Islet precursor cell (in vitro differentiated cells): ENCODE measurements at regions not wholly inside any gene's neighbourhood (a gene's known extent, or its start where the extent isn't known, plus 50 kb on each side); places are given as distances from the start of the nearest gene placed in this dataset.

ENCODE experiments used
- DNase-seq: peaks from one replicate; pipeline ENCODE4 v3.0.0-alpha.2; 2018

DNA sequence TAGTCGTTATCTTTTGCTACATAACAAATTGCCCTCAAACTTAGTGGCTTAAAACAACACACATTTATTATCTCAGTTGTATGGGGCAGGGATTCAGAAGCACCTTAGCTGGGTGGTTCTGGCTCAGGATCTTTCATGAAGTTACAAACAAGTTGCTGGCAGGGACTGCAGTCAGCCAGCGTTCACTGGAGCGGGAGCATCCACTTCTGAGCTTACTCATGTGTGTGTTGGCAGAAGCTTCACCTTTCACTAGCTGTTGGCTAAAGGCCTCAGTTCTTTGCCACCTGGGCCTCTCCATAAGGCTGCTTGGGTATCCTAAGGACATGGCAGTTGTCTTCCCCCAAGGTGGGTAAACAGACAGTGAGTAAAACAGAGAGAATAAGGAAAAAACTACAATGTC, 365.7 kb downstream of the RPS29 start:
- DNase-seq: no peak

DNA sequence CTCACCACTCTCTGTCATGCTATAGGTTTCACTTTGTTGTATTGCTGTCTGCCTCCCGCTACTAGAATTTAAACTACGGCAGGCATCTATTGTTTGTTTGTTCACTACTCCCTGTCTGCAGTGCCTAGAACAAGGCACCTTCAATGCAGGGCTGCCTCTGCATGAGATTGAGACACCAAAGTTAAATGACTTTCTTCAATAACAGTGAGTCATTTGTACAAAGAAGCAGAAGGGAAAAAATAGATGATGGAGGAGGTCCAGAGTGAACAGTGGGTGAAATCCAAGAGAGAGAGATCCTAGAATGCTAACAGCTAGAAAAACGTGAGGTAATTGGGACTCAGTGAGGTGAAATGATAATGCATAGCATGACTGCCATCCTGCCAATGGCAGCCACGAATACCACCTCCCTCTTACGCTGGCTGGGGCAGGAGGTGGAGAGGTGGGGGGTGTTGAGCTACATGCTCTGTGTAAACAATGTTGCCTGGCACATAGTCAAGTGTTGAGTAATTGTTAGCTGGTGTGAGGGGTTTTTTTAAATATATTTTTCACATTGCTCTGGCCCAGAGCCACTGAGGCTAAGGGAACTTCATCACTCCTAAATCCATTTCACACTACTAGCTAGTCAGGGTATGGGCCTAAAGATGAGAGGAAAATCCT, 367.6 kb downstream of the RPS29 start:
- no peak for DNase-seq

DNA sequence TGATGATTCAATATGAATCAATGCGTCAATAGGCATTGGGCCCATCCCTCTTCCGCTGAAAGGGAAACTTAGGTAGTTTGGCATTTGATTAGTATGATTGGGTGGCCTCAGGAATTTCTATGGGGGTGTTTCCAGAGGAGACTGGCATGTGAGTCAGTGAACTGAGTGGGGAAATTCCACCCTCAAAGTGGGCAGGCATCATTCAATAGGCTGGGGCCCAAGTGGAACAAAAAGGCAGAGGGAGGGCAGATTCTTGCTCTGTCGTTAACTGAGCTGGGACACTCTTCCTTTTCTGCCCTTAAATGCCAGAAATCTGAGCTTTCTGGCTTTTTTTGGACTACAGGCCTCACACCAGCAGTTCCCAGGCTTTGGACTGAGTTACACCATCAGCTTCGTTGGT, 373.5 kb downstream of the RPS29 start:
- no peak for DNase-seq

DNA sequence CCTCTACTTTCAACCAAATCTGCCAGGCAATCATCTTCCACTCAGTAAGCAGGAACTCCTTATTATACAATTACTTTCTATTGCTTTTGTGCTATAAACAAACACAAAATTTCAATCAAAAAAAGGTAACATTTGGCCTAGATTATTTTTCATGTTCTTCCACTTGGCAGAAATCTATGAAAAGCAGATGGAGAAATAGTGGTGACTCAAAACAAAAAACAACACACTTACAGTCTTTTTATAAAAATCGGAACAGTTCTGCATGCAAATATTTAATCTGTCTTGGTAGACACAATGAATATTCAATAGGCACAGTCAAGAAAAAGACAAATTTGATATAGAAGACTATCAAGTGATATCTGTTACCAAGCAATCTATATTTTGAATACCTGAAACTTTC, 376.8 kb downstream of the RPS29 start:
- no peak for DNase-seq

DNA sequence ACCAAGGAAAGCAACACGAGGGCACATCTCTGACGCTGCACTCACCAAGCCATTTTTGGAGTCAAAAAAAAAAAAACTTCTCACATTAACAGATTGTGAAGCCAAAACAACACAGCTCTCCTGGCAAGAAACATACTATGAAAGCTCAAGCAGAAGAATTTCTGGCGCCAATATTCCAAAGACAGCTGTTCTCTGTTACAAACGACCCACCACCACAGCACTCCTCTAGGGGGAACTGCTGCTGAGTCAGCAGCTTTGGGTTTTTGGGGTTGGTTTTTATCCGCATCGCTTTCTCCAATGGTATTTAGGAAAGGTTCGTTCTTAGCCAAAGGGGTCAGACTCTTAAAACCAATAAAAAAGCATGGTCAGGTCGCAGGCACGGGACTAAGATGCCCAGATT, 379.4 kb downstream of the RPS29 start:
- no peak for DNase-seq

DNA sequence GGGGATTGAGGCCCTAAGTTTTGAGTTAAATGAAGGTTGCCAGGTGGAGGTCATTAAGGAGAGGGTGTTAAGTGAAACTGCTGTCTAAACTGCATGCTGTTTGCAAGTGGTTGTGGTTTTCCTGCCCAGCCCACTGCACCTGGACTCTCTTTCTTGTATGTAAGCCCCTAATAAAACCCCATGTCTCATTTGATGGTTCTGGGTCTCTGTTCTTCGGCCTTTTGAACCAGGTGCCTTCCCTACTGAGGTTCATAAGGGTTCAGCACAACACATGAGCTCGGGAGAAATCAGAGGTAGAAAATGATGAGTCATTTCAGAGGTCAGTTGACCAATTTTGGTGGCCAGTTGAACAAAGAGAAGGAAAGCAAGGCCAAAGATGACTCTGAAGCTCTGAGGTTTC, 382.5 kb downstream of the RPS29 start:
- no peak for DNase-seq

DNA sequence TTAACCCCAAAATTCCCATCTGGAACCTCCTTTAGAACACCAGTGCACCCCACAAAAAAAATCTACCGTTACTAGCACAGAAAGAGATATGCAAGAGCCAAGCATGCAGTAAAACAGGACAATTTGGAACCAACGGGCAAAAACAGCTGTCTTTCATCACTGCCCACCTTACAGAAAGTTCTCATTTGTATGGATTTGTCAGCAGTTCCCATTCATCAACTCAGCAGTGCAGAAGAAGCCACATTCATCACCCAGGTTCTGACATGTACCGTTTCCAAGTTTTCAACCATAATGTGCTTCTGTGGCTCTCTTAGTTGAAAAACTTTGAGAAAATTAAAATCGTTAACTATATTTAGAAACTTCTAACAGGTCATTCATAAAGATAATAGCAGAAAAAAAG, 387.0 kb downstream of the RPS29 start:
- DNase-seq: no peak

DNA sequence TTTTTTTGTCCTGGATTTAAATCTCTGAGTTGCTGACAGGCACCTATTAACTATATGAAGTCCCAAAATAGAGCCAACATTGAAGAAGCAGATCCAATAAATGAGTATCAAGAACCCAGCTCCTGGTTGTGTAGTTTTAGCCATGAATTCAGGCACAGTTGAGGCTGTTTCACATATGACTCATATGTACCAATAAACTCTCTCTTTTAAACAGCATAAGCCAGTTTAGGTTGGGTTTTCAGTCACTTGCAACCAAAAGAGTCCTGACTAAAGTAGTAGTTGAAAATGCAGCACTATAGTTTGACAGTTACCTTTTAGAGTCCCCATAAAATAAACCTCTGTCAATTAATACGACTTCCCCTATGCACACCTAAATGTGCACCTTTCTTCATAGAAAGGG, 389.9 kb downstream of the RPS29 start:
- DNase-seq: no peak

DNA sequence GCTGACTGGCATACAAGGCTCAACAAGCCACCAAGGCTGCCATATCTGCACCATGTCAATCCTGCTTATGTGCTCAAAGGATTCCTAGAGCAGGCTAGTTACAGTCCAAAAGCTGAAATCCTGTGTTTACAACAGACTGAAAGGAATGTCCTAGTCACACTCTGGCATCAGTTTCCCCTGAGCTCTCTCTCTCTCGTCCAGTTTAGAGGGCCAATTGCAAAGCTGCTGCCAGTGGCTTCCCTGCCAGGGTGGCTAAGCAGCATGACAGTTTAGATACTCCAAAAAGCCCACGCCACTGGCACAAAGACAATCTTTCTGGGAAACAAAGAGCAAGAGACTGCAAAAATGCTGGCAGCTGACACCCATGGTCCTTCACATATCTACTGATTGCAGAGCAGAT, 392.1 kb downstream of the RPS29 start:
- no peak for DNase-seq

DNA sequence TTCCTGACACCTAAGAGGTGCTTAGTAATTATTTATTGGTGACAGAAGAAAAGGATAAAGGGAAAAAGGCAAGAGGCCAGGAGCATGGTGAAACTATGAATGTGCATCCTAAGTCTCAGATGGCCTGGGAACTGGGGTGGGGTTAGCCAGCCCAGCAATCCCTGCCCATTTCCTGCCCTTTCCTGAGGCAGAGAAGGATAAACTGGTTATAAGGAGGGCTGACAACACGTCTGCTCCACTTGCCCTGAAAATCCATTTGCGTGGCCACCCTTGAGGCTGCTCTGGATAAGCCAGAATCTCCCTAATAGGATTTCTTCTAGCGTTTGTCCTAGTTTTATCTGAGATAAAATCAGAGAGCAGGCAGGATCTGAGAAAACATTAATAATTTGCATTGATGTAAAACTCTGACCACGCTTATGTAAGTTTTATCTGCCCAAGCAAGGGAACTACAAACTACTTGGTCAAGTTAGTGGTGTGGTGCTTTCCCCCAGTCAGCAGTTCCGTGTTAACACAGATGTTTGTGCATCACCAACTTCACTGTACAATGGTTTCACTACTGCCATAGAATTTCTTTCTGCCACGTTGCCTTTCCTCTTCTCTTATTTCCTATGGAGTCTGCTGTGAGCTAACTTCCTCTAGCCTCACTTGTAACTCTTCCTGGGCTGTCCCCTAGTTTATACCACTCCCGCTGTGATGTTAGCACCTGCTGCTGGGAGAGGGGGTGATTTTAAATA, 392.7 kb downstream of the RPS29 start:
- no peak for DNase-seq

DNA sequence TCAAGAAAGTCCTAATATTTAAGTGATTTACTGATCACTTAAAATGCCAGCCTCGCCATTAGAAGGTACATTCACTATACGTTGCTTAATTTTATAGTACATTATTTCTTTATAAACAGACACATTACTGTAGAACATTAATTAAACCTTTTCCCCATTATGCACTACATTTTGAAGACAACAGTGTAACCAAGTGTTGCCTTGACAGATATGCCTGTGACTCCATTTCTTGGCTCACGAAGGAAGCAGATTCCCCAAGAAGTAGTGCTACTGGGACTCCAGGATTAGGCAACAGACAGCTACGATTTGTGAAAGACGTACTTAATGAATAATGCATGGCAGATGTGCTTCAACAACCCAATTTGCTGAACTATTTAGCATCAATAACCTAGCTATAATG, 394.8 kb downstream of the RPS29 start:
- no peak for DNase-seq

DNA sequence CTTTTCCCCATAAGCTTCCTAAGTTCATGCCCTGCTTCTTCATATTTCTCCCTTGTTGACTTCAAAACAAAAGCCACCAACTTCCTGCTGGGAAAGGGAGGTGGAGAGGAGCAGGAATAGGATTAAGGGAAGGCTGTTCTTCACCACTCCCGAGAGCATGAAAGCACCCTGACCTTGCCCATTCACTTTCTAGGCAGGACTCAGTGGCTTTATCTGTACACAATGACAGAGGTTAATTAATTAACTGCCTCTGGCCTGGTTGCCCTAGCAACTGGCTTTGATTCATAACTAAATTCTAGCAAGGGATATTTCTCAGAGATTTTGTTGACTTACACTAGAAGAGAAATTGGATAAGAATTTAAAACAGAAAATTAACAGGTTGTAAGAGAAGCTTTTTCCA, 396.8 kb downstream of the RPS29 start:
- no peak for DNase-seq

DNA sequence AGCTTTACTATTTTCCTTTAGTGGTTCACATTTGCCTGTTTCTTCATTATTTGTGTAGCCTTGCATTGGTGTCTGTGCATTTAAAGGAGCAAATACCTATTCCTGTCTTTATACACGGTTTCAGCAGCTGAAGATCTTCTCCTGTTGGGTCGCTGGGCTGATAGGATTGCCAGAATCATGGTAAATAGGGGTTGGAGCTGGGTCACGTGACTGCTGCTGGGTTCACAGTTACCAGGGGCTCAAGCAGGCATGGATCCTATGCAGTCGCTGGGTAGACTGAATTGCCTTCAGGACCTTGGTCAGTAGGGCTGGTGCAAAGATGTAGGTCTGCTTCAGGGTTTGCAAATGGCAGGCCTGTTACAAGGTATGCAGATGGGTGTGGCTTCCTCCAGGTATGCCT, 398.4 kb downstream of the RPS29 start:
- DNase-seq: no peak

DNA sequence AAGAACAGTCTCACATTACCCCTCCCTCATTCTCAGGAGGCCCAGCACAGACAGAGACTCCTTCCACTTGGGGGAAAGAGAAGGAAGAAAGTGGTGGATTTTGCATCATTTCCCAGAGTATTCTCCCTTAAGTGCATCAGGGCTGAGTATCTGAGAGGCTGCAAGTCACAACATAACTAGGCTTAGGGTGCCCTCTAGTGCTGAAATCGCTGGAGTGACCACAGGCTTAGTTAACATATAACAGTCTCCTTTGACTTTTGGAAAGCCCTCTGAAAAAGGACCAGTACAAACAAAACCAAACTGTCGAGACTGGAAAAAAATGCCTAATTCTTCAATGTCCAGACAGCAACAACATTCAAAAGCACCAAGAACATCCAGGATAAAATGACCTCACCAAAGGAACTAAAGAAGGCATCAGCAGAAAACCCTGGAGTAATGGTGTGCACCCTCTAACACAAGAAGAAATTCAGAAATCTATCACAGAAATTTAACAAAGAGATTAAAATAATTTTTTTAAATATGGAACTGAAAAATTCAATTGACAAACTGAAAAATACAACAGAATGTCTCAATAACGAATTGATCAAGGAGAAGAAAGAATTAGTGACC, 412.3 kb downstream of the RPS29 start:
- peak; percentile 84 for DNase-seq

DNA sequence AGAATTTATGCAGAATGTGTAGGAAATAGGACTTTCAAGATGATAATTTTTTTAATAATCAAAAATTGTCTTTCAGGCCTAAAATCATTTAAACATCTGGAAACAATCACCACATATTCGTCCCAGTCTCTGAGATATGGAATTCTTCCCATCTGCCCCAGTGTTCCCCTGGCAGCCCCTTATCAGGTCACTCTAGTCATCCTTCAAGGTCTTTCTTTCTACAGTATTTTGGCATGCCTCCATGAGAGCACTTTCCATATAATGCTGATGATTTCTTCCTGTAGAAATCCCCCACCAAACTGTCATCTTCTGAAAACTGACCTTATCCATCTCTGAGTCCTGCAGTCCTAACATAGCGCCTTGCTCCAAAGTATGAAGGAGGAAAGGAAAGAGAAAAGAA, 422.1 kb downstream of the RPS29 start:
- DNase-seq: no peak

DNA sequence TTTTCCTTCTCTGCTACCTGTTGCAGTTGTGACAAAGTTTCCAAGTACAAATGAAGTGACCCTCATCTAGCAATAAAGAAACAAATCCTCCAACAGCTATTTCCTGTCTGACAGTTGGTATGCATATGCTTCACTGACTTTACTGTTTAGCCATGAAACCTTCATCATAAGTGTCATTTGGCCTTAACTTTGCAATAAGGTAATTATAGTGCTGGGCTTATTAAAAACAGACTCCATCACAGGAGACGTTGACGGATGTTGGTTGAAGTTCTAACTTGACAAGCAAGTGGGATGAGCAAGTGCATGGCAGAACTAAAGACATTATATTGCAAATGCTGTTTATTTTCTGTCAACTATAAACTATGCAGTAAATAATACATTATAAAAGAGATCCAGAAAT, 425.2 kb downstream of the RPS29 start:
- DNase-seq: no peak

DNA sequence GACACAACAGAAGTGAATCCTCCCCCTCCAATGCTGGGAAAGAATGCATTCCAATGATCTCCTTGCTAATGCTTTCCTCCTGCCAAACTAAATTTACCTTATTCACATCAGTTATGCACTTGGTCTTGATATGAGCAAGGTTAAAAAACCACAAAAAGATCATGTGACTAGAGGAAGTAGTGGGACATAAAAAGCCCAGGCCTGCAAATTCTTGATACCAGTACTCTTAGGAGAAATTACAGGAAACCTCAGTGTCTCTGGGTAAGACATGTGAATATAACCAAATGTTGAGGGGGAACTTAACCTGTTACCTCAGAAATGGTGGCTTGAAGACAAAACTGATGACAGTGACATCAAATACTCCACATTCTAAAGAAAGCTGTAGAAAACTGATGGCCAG, 427.1 kb downstream of the RPS29 start:
- no peak for DNase-seq

DNA sequence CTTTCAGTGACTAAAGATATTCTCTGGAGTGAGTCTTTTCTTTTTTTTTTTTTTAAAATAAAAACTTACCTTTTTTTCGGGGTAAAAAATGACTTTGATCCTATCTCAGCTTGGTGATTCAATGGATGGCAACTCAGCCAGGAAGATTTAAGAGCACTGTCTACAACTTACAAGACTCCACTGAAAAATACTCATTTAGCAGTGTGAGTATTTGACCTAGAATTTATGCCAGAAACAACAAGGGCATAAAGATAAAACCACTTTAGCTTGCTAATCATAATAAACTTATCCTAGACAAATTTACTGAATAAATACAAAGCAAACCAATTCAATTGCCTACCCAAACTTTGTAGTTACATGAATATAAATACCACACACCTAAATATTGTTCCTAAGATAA, 446.6 kb downstream of the RPS29 start:
- DNase-seq: no peak

DNA sequence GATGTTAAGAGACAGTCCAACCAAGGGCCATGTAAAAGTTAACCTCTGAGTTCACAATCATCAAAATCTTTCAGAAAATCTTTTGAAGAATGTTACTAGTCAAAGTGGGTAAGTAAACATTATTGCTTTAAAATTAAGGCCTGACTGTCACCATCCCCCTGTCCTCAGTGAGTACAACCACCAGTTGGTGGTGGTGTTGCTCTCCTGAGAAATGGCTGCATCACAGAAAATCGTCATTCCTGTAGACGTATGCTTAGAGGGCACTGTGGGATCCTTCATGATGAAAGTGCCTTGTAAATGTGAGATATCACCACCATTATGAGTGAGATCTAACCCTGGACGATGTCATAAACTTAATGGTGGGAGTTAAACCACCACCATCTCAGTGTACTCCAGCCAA, 451.2 kb downstream of the RPS29 start:
- DNase-seq: no peak

DNA sequence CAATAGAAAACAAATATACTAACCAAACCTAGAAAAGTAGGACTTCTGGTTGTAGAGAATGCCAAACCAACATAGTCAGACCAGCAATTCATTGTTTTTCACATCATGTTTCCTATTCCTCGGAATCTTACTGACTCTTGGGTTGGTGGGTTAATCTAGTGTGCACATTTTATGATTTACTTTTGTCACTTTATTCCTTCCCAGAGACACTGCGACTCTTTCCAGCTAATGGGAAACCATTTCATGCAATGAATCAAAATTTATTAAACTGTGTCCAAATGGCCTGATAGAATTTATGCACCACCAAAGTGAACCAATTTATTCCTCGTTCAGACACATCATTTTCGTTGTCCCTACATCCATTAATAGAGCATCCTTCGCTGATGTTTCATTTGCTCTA, 464.9 kb downstream of the RPS29 start:
- no peak for DNase-seq

DNA sequence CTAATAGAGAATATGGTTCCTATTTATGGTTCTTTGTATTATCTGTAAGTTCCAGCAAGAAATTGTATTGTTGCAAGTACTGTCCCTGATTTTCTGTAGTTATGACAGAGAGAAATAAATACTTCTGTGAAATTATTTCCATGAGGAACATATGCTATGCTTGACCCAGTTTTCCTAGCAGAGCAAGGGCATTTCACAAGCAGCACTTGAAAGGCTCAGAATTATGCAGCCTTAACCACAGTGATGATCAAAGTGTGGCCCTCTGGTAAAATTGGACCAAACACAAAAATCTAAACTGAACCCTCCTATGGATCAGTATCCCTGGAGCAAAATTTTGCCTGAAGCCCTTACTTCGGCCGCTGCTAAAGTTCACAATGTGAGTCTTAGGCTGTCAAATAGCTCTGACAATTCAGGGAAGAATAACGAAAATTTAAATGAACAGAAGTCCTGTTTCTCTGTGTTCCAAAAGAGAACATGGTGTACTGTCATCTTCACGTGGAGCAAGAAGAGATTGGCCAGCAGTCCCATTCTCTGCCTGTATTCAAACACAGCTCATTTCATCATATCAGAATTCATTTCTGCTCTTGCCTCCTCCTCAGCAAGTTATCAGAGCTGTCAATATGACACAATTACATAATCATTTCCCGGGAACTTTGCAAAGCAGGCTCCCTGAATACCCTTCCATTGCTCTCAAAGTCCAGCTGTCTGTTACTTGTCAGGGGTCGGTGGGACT, 471.9 kb downstream of the RPS29 start:
- no peak for DNase-seq

DNA sequence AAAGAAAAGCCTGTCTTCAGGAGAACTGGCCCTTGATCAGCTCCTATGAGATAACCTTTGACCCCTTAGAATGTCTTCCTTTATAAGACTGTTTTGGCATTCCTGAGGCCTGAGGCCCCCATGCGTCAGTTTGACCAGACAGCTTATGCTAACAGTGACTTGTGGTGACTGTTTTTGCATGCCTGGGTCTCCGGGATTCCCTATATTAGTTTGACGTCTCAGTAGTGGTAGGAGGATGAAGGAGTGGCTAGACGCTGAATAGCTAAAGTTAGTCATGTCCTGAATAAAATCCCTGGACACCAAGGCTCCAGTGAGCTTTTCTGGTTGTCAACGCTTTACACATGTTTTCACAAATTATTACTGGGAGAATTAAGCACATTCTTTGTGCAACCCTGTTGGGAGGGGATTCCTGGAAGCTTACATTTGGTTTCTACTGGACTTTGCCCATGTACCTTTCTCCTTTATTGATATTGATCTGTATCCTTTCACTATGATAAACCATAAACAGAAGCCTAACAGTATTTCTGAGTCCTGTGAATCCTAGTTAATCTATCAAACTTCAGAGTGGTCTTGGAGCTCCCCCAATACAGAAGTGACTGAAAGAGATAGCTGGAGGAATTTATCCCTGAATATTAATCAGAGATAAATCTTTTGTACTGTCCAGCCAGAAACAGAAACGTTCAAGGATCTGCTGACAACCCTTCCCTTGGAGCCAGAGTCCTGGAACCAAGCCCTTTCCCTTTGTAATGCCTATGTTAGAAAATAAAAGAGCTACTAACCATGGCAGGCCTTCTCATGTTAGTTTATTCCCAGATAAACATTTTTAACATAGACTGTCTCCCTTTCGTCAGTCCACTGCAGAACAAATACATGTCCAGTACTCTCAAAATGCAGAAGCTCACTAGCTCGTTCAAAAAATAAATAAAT, 479.2 kb downstream of the RPS29 start:
- peak; percentile 91 for DNase-seq

DNA sequence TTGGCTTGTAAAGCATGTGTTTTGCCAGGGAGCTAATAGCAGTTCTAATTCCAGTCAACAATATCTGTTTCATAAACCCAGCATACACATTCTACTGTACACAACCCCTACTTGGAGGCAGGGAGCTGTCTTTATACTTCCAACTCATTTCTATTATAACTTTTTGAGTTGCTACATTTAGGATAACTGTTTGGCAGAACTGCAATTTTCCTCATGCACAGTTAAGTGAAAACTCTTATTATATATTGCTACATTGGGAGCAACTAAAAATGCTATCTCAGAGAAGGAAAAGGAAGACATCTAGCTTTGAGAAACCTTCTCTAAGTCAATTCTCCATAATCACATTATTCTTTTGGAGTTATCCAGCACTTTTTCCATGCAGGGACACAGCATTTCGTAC, 480.2 kb downstream of the RPS29 start:
- no peak for DNase-seq
